HepG2 (cell line): ENCODE measurements at regions not wholly inside any gene's neighbourhood (a gene's known extent, or its start where the extent isn't known, plus 50 kb on each side); places are given as distances from the start of the nearest gene placed in this dataset.

Source experiments
- ELF1 ChIP-seq: sonication (generic); formaldehyde crosslinking; IDR thresholded peaks from 2 replicates; pipeline ENCODE4 v1.4.0; 2020; ENCODE audit warnings: missing genetic modification reagents
- EP300 ChIP-seq, 3 experiments: sonication (generic) in 1 of 3; formaldehyde crosslinking in 1 of 3; IDR thresholded peaks; 2 replicates each; pipeline versions ENCODE4 v1.5.1 to v1.6.1; 2011 to 2020; ENCODE audit warnings: low read depth in 2 of 3, low read length in 2 of 3, borderline replicate concordance in 1 of 3, improper control_type of control experiment in 1 of 3, mild to moderate bottlenecking in 1 of 3, missing genetic modification reagents in 1 of 3, moderate library complexity in 1 of 3
- MEF2D ChIP-seq: sonication (generic); formaldehyde crosslinking; IDR thresholded peaks from 2 replicates; pipeline ENCODE4 v1.5.1; 2020; ENCODE audit warnings: mild to moderate bottlenecking, missing genetic modification reagents
- POLR2A ChIP-seq, 2 experiments: IDR thresholded peaks; 2 replicates each; pipeline ENCODE4 v1.6.1; 2011; ENCODE audit warnings: low read depth in 2 of 2, low read length in 2 of 2, mild to moderate bottlenecking in 1 of 2, moderate library complexity in 1 of 2; ENCODE audit not compliant: insufficient read depth in 1 of 2
- SIX1 ChIP-seq: sonication (generic); formaldehyde crosslinking; IDR thresholded peaks from 2 replicates; pipeline ENCODE4 v1.4.0; 2020; ENCODE audit warnings: missing genetic modification reagents, borderline replicate concordance
- SP1 ChIP-seq, 2 experiments: fragments of 450-650 bp in 1 of 2; sonication (generic) in 1 of 2; formaldehyde crosslinking in 1 of 2; IDR thresholded peaks; 2 replicates each; pipeline versions ENCODE4 v1.4.0 to v1.6.1; 2016 to 2020; ENCODE audit warnings: missing genetic modification reagents in 1 of 2
- ZNF549 ChIP-seq: sonication (generic); formaldehyde crosslinking; IDR thresholded peaks from 2 replicates; pipeline ENCODE4 v1.5.0; 2020; ENCODE audit warnings: missing genetic modification reagents
- ZNF660 ChIP-seq: sonication (generic); formaldehyde crosslinking; IDR thresholded peaks from 2 replicates; pipeline ENCODE4 v1.5.1; 2020; ENCODE audit warnings: mild to moderate bottlenecking, low read depth, missing genetic modification reagents, borderline replicate concordance
- ZNF7 ChIP-seq: IDR thresholded peaks from 2 replicates; pipeline ENCODE4 v1.6.1; 2016; ENCODE audit warnings: missing biosample characterization, missing genetic modification reagents
- ZNF784 ChIP-seq: sonication (generic); formaldehyde crosslinking; IDR thresholded peaks from 2 replicates; pipeline ENCODE4 v1.5.1; 2020; ENCODE audit warnings: missing genetic modification reagents, mild to moderate bottlenecking, borderline replicate concordance
- TF ChIP-seq, protein P1 (sequence below): sonication (generic); formaldehyde crosslinking; IDR thresholded peaks from 2 replicates; pipeline ENCODE4 v1.5.0; 2020; ENCODE audit warnings: mild to moderate bottlenecking, missing genetic modification reagents, moderate library complexity
- TF ChIP-seq, protein P2 (sequence below): sonication (generic); formaldehyde crosslinking; IDR thresholded peaks from 2 replicates; pipeline ENCODE4 v1.4.0; 2020; ENCODE audit warnings: mild to moderate bottlenecking, missing genetic modification reagents
- TF ChIP-seq, protein P3 (sequence below), 2 experiments: sonication (generic) in 1 of 2; formaldehyde crosslinking in 1 of 2; IDR thresholded peaks; 2 replicates each; pipeline versions ENCODE4 v1.4.0 to v1.6.1; 2016 to 2020; ENCODE audit warnings: borderline replicate concordance in 1 of 2, low read depth in 1 of 2, mild to moderate bottlenecking in 1 of 2, missing genetic modification reagents in 1 of 2

- TF ChIP-seq, protein P1, sequence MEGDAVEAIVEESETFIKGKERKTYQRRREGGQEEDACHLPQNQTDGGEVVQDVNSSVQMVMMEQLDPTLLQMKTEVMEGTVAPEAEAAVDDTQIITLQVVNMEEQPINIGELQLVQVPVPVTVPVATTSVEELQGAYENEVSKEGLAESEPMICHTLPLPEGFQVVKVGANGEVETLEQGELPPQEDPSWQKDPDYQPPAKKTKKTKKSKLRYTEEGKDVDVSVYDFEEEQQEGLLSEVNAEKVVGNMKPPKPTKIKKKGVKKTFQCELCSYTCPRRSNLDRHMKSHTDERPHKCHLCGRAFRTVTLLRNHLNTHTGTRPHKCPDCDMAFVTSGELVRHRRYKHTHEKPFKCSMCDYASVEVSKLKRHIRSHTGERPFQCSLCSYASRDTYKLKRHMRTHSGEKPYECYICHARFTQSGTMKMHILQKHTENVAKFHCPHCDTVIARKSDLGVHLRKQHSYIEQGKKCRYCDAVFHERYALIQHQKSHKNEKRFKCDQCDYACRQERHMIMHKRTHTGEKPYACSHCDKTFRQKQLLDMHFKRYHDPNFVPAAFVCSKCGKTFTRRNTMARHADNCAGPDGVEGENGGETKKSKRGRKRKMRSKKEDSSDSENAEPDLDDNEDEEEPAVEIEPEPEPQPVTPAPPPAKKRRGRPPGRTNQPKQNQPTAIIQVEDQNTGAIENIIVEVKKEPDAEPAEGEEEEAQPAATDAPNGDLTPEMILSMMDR (CRISPR knock-in tag): no peak
- TF ChIP-seq MEF2D (CRISPR knock-in tag) (no peak), SIX1 (CRISPR knock-in tag) (no peak), ELF1 (CRISPR knock-in tag) (no peak), ZNF549 (no peak), ZNF7 (CRISPR knock-in tag) (no peak), EP300 (IDR thresholded peaks at IDR 0.05; ENCODE audit: low read depth in 2 of 2, low read length in 2 of 2) (no peak), EP300 (CRISPR knock-in tag; IDR thresholded peaks at IDR 0.05; ENCODE audit: borderline replicate concordance) (no peak), ZNF784 (CRISPR knock-in tag) (no peak), SP1 (IDR thresholded peaks at IDR 0.05) (no peak), SP1 (CRISPR knock-in tag; IDR thresholded peaks at IDR 0.05) (no peak), POLR2A (IDR thresholded peaks at IDR 0.05; ENCODE audit: insufficient read depth in 1 of 2, low read depth in 2 of 2, low read length in 2 of 2) (no peak), ZNF660 (CRISPR knock-in tag) (no peak)
- TF ChIP-seq, protein P2, sequence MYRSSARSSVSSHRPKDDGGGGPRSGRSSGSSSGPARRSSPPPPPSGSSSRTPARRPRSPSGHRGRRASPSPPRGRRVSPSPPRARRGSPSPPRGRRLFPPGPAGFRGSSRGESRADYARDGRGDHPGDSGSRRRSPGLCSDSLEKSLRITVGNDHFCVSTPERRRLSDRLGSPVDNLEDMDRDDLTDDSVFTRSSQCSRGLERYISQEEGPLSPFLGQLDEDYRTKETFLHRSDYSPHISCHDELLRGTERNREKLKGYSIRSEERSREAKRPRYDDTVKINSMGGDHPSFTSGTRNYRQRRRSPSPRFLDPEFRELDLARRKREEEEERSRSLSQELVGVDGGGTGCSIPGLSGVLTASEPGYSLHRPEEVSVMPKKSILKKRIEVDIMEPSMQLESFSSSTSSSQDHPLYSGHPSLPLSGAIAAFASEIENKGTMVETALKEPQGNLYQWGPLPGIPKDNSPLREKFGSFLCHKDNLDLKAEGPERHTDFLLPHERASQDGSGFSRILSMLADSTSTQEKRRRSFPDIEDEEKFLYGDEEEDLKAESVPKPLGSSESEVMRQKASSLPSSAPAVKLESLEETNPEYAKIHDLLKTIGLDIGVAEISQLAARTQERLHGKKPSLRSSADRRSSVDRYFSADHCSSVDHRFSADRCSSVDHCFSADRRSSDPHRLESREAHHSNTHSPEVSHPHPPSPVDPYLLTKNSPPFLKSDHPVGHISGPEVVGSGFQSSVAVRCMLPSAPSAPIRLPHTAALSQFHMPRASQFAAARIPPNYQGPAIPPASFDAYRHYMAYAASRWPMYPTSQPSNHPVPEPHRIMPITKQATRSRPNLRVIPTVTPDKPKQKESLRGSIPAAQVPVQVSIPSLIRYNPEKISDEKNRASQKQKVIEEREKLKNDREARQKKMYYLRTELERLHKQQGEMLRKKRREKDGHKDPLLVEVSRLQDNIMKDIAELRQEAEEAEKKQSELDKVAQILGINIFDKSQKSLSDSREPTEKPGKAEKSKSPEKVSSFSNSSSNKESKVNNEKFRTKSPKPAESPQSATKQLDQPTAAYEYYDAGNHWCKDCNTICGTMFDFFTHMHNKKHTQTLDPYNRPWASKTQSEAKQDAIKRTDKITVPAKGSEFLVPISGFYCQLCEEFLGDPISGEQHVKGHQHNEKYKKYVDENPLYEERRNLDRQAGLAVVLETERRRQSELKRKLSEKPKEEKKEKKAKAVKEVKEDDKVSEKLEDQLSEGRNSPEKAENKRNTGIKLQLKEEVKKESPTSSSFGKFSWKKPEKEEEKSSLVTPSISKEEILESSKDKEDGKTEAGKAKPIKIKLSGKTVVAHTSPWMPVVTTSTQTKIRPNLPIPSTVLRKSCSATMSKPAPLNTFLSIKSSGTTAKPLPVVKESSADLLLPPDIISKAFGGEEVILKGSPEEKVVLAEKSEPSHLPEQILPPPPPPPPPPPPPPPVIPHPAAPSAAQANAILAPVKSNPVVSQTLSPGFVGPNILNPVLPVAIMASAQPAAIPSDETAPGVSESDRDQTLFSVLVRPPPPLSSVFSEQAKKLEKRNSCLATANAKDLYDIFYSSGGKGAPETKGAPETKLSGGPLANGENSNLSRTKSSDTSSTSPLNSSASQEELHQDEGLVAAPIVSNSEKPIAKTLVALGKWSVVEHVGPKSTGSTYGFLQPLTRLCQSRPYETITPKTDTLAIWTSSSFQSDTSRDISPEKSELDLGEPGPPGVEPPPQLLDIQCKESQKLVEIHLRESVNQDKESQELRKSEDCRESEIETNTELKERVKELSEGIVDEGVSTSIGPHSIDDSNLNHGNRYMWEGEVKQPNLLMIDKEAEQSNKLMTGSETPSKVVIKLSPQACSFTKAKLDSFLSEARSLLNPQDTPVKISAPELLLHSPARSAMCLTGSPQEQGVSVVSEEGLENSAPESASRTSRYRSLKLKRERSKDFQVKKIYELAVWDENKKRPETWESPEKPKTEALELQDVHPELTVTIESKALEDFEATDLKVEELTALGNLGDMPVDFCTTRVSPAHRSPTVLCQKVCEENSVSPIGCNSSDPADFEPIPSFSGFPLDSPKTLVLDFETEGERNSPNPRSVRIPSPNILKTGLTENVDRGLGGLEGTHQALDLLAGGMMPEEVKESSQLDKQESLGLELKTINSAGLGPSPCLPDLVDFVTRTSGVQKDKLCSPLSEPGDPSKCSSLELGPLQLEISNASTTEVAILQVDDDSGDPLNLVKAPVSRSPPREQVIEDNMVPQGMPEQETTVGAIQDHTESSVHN (CRISPR knock-in tag): no peak
- TF ChIP-seq, protein P3, sequence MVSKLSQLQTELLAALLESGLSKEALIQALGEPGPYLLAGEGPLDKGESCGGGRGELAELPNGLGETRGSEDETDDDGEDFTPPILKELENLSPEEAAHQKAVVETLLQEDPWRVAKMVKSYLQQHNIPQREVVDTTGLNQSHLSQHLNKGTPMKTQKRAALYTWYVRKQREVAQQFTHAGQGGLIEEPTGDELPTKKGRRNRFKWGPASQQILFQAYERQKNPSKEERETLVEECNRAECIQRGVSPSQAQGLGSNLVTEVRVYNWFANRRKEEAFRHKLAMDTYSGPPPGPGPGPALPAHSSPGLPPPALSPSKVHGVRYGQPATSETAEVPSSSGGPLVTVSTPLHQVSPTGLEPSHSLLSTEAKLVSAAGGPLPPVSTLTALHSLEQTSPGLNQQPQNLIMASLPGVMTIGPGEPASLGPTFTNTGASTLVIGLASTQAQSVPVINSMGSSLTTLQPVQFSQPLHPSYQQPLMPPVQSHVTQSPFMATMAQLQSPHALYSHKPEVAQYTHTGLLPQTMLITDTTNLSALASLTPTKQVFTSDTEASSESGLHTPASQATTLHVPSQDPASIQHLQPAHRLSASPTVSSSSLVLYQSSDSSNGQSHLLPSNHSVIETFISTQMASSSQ (IDR thresholded peaks at IDR 0.05; ENCODE audit: low read depth): no peak
- TF ChIP-seq, protein P3 (CRISPR knock-in tag; IDR thresholded peaks at IDR 0.05; ENCODE audit: borderline replicate concordance): no peak
These were observed 251.0 kb upstream of the HDAC4 start for GRCh38 chr2:239651859-239652258.
